ENCODE measurements at regions not wholly inside any gene's neighbourhood (a gene's known extent, or its start where the extent isn't known, plus 50 kb on each side); places are given as distances from the start of the nearest gene placed in this dataset.

GRCh38 chr6:23678626-23679025 is 447.4 kb upstream of the NRSN1 start:
- Histone ChIP-seq H3K4me1 (no peaks in the 10 kb centered on the region), H3K4me3 (no peak overlapping the region), H3K4me2 (no peak overlapping the region), H3K27ac (no peak overlapping the region), H3K9me3 (no peaks in the 10 kb centered on the region)
- no peak for ATAC-seq
- DNase-seq (ENCODE audit: low read depth in 1 of 2, low spot score in 1 of 2) = no peak
- TF ChIP-seq CBX2 (IDR thresholded peaks at IDR 0.05; ENCODE audit: borderline replicate concordance, low read depth) (no peak), EP300 (IDR thresholded peaks at IDR 0.05) (no peak), ELK1 (IDR thresholded peaks at IDR 0.05; ENCODE audit: low read depth, low read length) (no peak), NR3C1 (IDR thresholded peaks at IDR 0.05) (no peak)
- WGBS (ENCODE audit: missing lambda C conversion rate) = 57% methylated on average over 3 of the region's 3 CpGs
- POLR2A ChIA-PET = no interaction called here
- FAIRE-seq = no peak
- CTCF ChIA-PET = no interaction called here

GRCh38 chr6:23681743-23682142 is 444.3 kb upstream of the NRSN1 start:
- POLR2A ChIA-PET = no interaction called here

More at GRCh38 chr6:23681743-23682142, 444.3 kb upstream of the NRSN1 start:
- DNase-seq (ENCODE audit: low read depth in 1 of 2, low spot score in 1 of 2) = no peak
- no peak overlapping the region for H3K4me2 ChIP-seq
- WGBS (ENCODE audit: missing lambda C conversion rate) = 4% methylated on average over 3 of the region's 3 CpGs
- H3K27ac ChIP-seq = no peak overlapping the region
- CTCF ChIA-PET = no interaction called here
- no peak for FAIRE-seq
- TF ChIP-seq CTCF (IDR thresholded peaks at IDR 0.05) = no peak
- no peak for TF ChIP-seq EHF (CRISPR knock-in tag; IDR thresholded peaks at IDR 0.05)
- TF ChIP-seq HOXB13 (CRISPR knock-in tag; IDR thresholded peaks at IDR 0.05; ENCODE audit: low read depth) = no peak
- TF ChIP-seq POLR2AphosphoS2 (conservative IDR thresholded peaks at IDR 0.05; ENCODE audit: low read length) = no peak
- TF ChIP-seq RAD21 (conservative IDR thresholded peaks at IDR 0.05 in 1 of 2, IDR thresholded peaks at IDR 0.05 in 1 of 2) = no peak
- TF ChIP-seq MYC (IDR thresholded peaks at IDR 0.05; ENCODE audit: borderline replicate concordance, low read length) = no peak
- no peak for TF ChIP-seq NPAS2 (CRISPR knock-in tag; IDR thresholded peaks at IDR 0.05; ENCODE audit: borderline replicate concordance)
- TF ChIP-seq PBX3 (IDR thresholded peaks at IDR 0.05) = no peak
- no peak for TF ChIP-seq HEYL (CRISPR knock-in tag; IDR thresholded peaks at IDR 0.05)
- no peak for TF ChIP-seq REST (IDR thresholded peaks at IDR 0.05)
- TF ChIP-seq CHD4 (IDR thresholded peaks at IDR 0.05; ENCODE audit: borderline replicate concordance) = no peak
- no peak for TF ChIP-seq JUNB (IDR thresholded peaks at IDR 0.05)
- no peaks in the 10 kb centered on the region for H3K9me3 ChIP-seq
- H3K4me3 ChIP-seq = no peak overlapping the region
- no peaks in the 10 kb centered on the region for H3K4me1 ChIP-seq
- ATAC-seq = no peak

All from A549 (cell line).